Suprapubic skin (tissue), 3 donors: ENCODE measurements at regions not wholly inside any gene's neighbourhood (a gene's known extent, or its start where the extent isn't known, plus 50 kb on each side); places are given as distances from the start of the nearest gene placed in this dataset.

Experiments
- CTCF ChIP-seq, 2 donors: fragments of 200-600 bp in 1 of 2; fragments of 450-650 bp in 1 of 2; sonication (generic) in 1 of 2; IDR thresholded peaks; one replicate each; pipeline ENCODE4 v1.5.1; 2016 to 2019; ENCODE audit warnings: antibody characterized with exemption in 2 of 2, mild to moderate bottlenecking in 1 of 2, moderate library complexity in 1 of 2
- POLR2AphosphoS5 ChIP-seq, 3 donors: sonication (generic); formaldehyde crosslinking; IDR thresholded peaks; one replicate each; pipeline ENCODE4 v1.6.1; 2017; ENCODE audit warnings: antibody characterized with exemption in 3 of 3

- no peak for TF ChIP-seq CTCF (IDR thresholded peaks at IDR 0.05)
- TF ChIP-seq POLR2AphosphoS5 (IDR thresholded peaks at IDR 0.05): no peak
Observed at GRCh38 chr13:74705438-74705837, 571.2 kb upstream of the KLF12 start.
